ENCODE measurements at regions not wholly inside any gene's neighbourhood (a gene's known extent, or its start where the extent isn't known, plus 50 kb on each side); places are given as distances from the start of the nearest gene placed in this dataset.
A peak's percentile ranks its signal among the peaks of the same experiment; 100 is the strongest.
"Not testable (repeated sequence)": the region's sequence is repeated elsewhere in the genome, so short reads cannot be mapped to it uniquely, and the experiment has no call there.

GRCh38 chr16:8103649-8104289 is 486.5 kb downstream of the TMEM114 start:
- no peak for DNase-seq (ENCODE audit: low spot score)
- in situ Hi-C loops (cut with HindIII; ENCODE audit: low sequenced_read_pairs): no loop called here

- in situ Hi-C loops (cut with HindIII; ENCODE audit: low sequenced_read_pairs): no loop called here
- DNase-seq (ENCODE audit: low spot score): no peak
Measured at GRCh38 chr16:8099586-8099985, 490.7 kb downstream of the TMEM114 start.

GRCh38 chr16:8098947-8099512 is 491.3 kb downstream of the TMEM114 start:
- in situ Hi-C loops (cut with HindIII; ENCODE audit: low sequenced_read_pairs): no loop called here
- DNase-seq (ENCODE audit: low spot score): no peak

GRCh38 chr16:8096211-8096610 is 494.1 kb downstream of the TMEM114 start:
- DNase-seq (ENCODE audit: low spot score): peak; percentile 64
- in situ Hi-C loops (cut with HindIII; ENCODE audit: low sequenced_read_pairs): no loop called here

- DNase-seq (ENCODE audit: low spot score): no peak
- in situ Hi-C loops (cut with HindIII; ENCODE audit: low sequenced_read_pairs): no loop called here
Measured at GRCh38 chr16:8094696-8095095, 495.6 kb downstream of the TMEM114 start.

GRCh38 chr16:8088820-8089338 is 501.4 kb downstream of the TMEM114 start:
- in situ Hi-C loops (cut with HindIII; ENCODE audit: low sequenced_read_pairs): no loop called here
- no peak for DNase-seq (ENCODE audit: low spot score)

- DNase-seq (ENCODE audit: low spot score): no peak
- in situ Hi-C loops (cut with HindIII; ENCODE audit: low sequenced_read_pairs): no loop called here
Measured at GRCh38 chr16:8087597-8088289, 502.6 kb downstream of the TMEM114 start.

GRCh38 chr16:8087146-8087545 is 503.2 kb downstream of the TMEM114 start:
- in situ Hi-C loops (cut with HindIII; ENCODE audit: low sequenced_read_pairs): no loop called here
- DNase-seq (ENCODE audit: low spot score): no peak

- in situ Hi-C loops (cut with HindIII; ENCODE audit: low sequenced_read_pairs): no loop called here
Measured at GRCh38 chr16:8084882-8085281, 505.4 kb downstream of the TMEM114 start.

GRCh38 chr16:8084302-8084701 is 506.0 kb downstream of the TMEM114 start:
- in situ Hi-C loops (cut with HindIII; ENCODE audit: low sequenced_read_pairs): no loop called here
- DNase-seq (ENCODE audit: low spot score): no peak

More at GRCh38 chr16:8084882-8085281, 505.4 kb downstream of the TMEM114 start:
- DNase-seq (ENCODE audit: low spot score): no peak

GRCh38 chr16:8083560-8083959 is 506.8 kb downstream of the TMEM114 start:
- in situ Hi-C loops (cut with HindIII; ENCODE audit: low sequenced_read_pairs): no loop called here
- no peak for DNase-seq (ENCODE audit: low spot score)

- DNase-seq (ENCODE audit: low spot score): no peak
- in situ Hi-C loops (cut with HindIII; ENCODE audit: low sequenced_read_pairs): no loop called here
Measured at GRCh38 chr16:8080817-8081216, 509.5 kb downstream of the TMEM114 start.

GRCh38 chr16:8075271-8075670 is 515.0 kb downstream of the TMEM114 start:
- in situ Hi-C loops (cut with HindIII; ENCODE audit: low sequenced_read_pairs): no loop called here
- peak; percentile 44 for DNase-seq (ENCODE audit: low spot score)

- in situ Hi-C loops (cut with HindIII; ENCODE audit: low sequenced_read_pairs): no loop called here
- DNase-seq (ENCODE audit: low spot score): peak; percentile 86
Measured at GRCh38 chr16:8070506-8070905, 519.8 kb downstream of the TMEM114 start.

- DNase-seq (ENCODE audit: low spot score); in situ Hi-C loops (cut with HindIII; ENCODE audit: low sequenced_read_pairs): not testable (repeated sequence)
Measured at GRCh38 chr16:8068225-8068624, 522.1 kb downstream of the TMEM114 start.

- DNase-seq (ENCODE audit: low spot score): peak; percentile 33
- in situ Hi-C loops (cut with HindIII; ENCODE audit: low sequenced_read_pairs): no loop called here
Measured at GRCh38 chr16:8063159-8063558, 527.2 kb downstream of the TMEM114 start.

- DNase-seq (ENCODE audit: low spot score): no peak
- in situ Hi-C loops (cut with HindIII; ENCODE audit: low sequenced_read_pairs): no loop called here
Measured at GRCh38 chr16:8062677-8063076, 527.6 kb downstream of the TMEM114 start.

GRCh38 chr16:8055761-8056160 is 534.5 kb downstream of the TMEM114 start:
- in situ Hi-C loops (cut with HindIII; ENCODE audit: low sequenced_read_pairs): no loop called here
- no peak for DNase-seq (ENCODE audit: low spot score)

GRCh38 chr16:8053437-8053836 is 536.9 kb downstream of the TMEM114 start:
- in situ Hi-C loops (cut with HindIII; ENCODE audit: low sequenced_read_pairs): no loop called here
- DNase-seq (ENCODE audit: low spot score): no peak

- in situ Hi-C loops (cut with HindIII; ENCODE audit: low sequenced_read_pairs): no loop called here
- no peak for DNase-seq (ENCODE audit: low spot score)
Measured at GRCh38 chr16:8048433-8048832, 541.9 kb downstream of the TMEM114 start.

Measured in G401 (cell line).